B cell (primary cell): ENCODE measurements at regions not wholly inside any gene's neighbourhood (a gene's known extent, or its start where the extent isn't known, plus 50 kb on each side); places are given as distances from the start of the nearest gene placed in this dataset.

Experiments
- ATAC-seq: fragments of 200-7000 bp; cut with Tn5 transposase; one replicate; pipeline ENCODE4 v1.10.0; 2021; ENCODE audit warnings: low read depth, mild to moderate bottlenecking, moderate number of reproducible peaks, moderate library complexity
- CTCF ChIA-PET: fragments of 350-600 bp; sonication (Branson Sonifier 250); formaldehyde crosslinking; loops from one replicate; lab custom pipeline; 2021; ENCODE audit warnings: antibody characterized with exemption, inconsistent platforms; lab: Charles Lee
- POLR2A ChIA-PET: fragments of 350-600 bp; sonication (Branson Sonifier 250); formaldehyde crosslinking; loops from one replicate; lab custom pipeline; 2021; ENCODE audit warnings: antibody characterized with exemption; lab: Charles Lee
- DNase-seq: peaks from one replicate; pipeline ENCODE4 v3.0.0; 2013
- H2AFZ ChIP-seq: 2 replicates; pipeline ENCODE4 v1.6.1; 2012; ENCODE audit warnings: mild to moderate bottlenecking, low read depth, low read length; ENCODE audit not compliant: insufficient read depth, poor library complexity, severe bottlenecking
- H3K27ac ChIP-seq, 2 donors: 1 replicate in 1 of 2; 2 replicates in 1 of 2; pipeline ENCODE4 v1.5.1; 2012 to 2013; ENCODE audit warnings: low read length in 2 of 2, mild to moderate bottlenecking in 2 of 2, moderate library complexity in 1 of 2
- H3K27me3 ChIP-seq, 4 experiments: fragments of 200-600 bp in 1 of 4; sonication (generic) in 1 of 4; replicated peaks in 1 of 4; 1 replicate in 2 of 4; 2 replicates in 2 of 4; pipeline versions ENCODE4 v1.6.1 to v1.7.0; 2013 to 2016; ENCODE audit warnings: low read length in 3 of 4, mild to moderate bottlenecking in 2 of 4, mixed read lengths in 1 of 4, moderate library complexity in 1 of 4; ENCODE audit not compliant: insufficient read depth in 4 of 4, control insufficient read depth in 3 of 4; ENCODE audit errors: control extremely low read depth in 1 of 4
- H3K36me3 ChIP-seq, 2 experiments: replicated peaks in 1 of 2; 1 replicate in 1 of 2; 2 replicates in 1 of 2; pipeline versions ENCODE4 v1.6.1 to v1.7.1; 2013; ENCODE audit warnings: low read length in 1 of 2; ENCODE audit not compliant: insufficient read depth in 2 of 2, control insufficient read depth in 1 of 2; ENCODE audit errors: control extremely low read depth in 1 of 2, extremely low read depth in 1 of 2
- H3K4me1 ChIP-seq, 2 donors: fragments of 200-600 bp in 1 of 2; sonication (generic) in 1 of 2; 1 replicate in 1 of 2; 2 replicates in 1 of 2; pipeline versions ENCODE4 v1.5.1 to v1.6.1; 2013 to 2017; ENCODE audit warnings: low read length in 2 of 2; ENCODE audit not compliant: control insufficient read depth in 2 of 2, insufficient read depth in 2 of 2
- H3K4me2 ChIP-seq: replicated peaks from 2 replicates; pipeline ENCODE3; 2012; ENCODE audit warnings: mild to moderate bottlenecking, low read depth, low read length; ENCODE audit not compliant: poor library complexity, severe bottlenecking
- H3K4me3 ChIP-seq, 5 experiments: fragments of 200-600 bp in 1 of 5; sonication (generic) in 1 of 5; 1 replicate in 3 of 5; 2 replicates in 2 of 5; pipeline versions ENCODE4 v1.5.1 to v1.7.0; 2011 to 2016; ENCODE audit warnings: low read length in 4 of 5, mild to moderate bottlenecking in 4 of 5, low read depth in 2 of 5, control low read depth in 1 of 5, moderate library complexity in 1 of 5; ENCODE audit not compliant: insufficient read depth in 1 of 5; ENCODE audit errors: control extremely low read depth in 1 of 5, extremely low read depth in 1 of 5
- H3K79me2 ChIP-seq: fragments of 200-600 bp; sonication (generic); one replicate; pipeline ENCODE4 v1.6.0; 2016; ENCODE audit warnings: low read length; ENCODE audit not compliant: control insufficient read depth, insufficient read depth
- H3K9ac ChIP-seq: fragments of 200-600 bp; sonication (generic); 2 replicates; pipeline ENCODE4 v1.6.1; 2017; ENCODE audit warnings: mild to moderate bottlenecking, low read length, moderate library complexity
- H3K9me3 ChIP-seq, 3 donors: one replicate each; pipeline versions ENCODE4 v1.6.1 to v1.7.1; 2013; ENCODE audit warnings: low read length in 2 of 3; ENCODE audit not compliant: control insufficient read depth in 2 of 3, insufficient read depth in 1 of 3; ENCODE audit errors: control extremely low read depth in 1 of 3
- H4K20me1 ChIP-seq: 2 replicates; pipeline ENCODE4 v1.6.0; 2012; ENCODE audit warnings: mild to moderate bottlenecking, low read length; ENCODE audit not compliant: insufficient read depth, control insufficient read depth, poor library complexity, severe bottlenecking
- H3K27ac Mint-ChIP-seq: one replicate; pipeline ENCODE4 v1.8.0; 2021; ENCODE audit warnings: mixed read lengths
- H3K27me3 Mint-ChIP-seq: one replicate; pipeline ENCODE4 v1.8.0; 2021; ENCODE audit warnings: mixed read lengths
- H3K4me1 Mint-ChIP-seq: one replicate; pipeline ENCODE4 v1.8.0; 2021; ENCODE audit warnings: mixed read lengths
- H3K4me3 Mint-ChIP-seq: one replicate; pipeline ENCODE4 v1.8.0; 2021; ENCODE audit warnings: mixed read lengths
- H3K9me3 Mint-ChIP-seq: one replicate; pipeline ENCODE4 v1.8.0; 2022; ENCODE audit warnings: mixed read lengths; ENCODE audit not compliant: insufficient read depth
- EZH2 ChIP-seq: IDR thresholded peaks from 2 replicates; pipeline ENCODE4 v1.6.1; 2012; ENCODE audit warnings: borderline replicate concordance, low read depth, mild to moderate bottlenecking, moderate library complexity, low read length; ENCODE audit not compliant: insufficient read depth, poor library complexity, severe bottlenecking
- WGBS: methylation state at CpG from one replicate; pipeline ENCODE4 v1.1.5; 2013; ENCODE audit warnings: missing lambda C conversion rate; ENCODE audit not compliant: insufficient coverage; 5-methylcytosine and 5-hydroxymethylcytosine counted together
- intact Hi-C: fragments of 100-400 bp; cut with micrococcal nuclease; formaldehyde crosslinking; loops from one replicate; pipeline ENCODE4 v1.10.0; 2022
- TF ChIP-seq, protein P1 (sequence below): fragments of 200-600 bp; IDR thresholded peaks from one replicate; pipeline ENCODE4 v1.8.0; 2022; ENCODE audit warnings: antibody characterized with exemption, mild to moderate bottlenecking

- no peaks in the 10 kb centered on the region for H3K27me3 Mint-ChIP-seq
- H3K4me1 Mint-ChIP-seq = no peaks in the 10 kb centered on the region
- Histone ChIP-seq H3K4me1 (no peaks in the 10 kb centered on the region), H3K27me3 (no peaks in the 10 kb centered on the region), H3K4me3 (no peak overlapping the region), H4K20me1 (no peaks in the 10 kb centered on the region), H3K9me3 (no peaks in the 10 kb centered on the region), H2AFZ (no peak overlapping the region), H3K79me2 (no peaks in the 10 kb centered on the region), H3K36me3 (no peaks in the 10 kb centered on the region), H3K9ac (no peak overlapping the region), H3K27ac (no peak overlapping the region), H3K4me2 (no peak overlapping the region)
- no peak for ATAC-seq
- no CpG with 5 or more reads among the region's 1 CpG for WGBS
- CTCF ChIA-PET = no interaction called here
- intact Hi-C loops = no loop called here
- no peak for DNase-seq
- POLR2A ChIA-PET = no interaction called here
- H3K9me3 Mint-ChIP-seq = no peaks in the 10 kb centered on the region
- TF ChIP-seq EZH2 = no peak
- TF ChIP-seq, protein P1, sequence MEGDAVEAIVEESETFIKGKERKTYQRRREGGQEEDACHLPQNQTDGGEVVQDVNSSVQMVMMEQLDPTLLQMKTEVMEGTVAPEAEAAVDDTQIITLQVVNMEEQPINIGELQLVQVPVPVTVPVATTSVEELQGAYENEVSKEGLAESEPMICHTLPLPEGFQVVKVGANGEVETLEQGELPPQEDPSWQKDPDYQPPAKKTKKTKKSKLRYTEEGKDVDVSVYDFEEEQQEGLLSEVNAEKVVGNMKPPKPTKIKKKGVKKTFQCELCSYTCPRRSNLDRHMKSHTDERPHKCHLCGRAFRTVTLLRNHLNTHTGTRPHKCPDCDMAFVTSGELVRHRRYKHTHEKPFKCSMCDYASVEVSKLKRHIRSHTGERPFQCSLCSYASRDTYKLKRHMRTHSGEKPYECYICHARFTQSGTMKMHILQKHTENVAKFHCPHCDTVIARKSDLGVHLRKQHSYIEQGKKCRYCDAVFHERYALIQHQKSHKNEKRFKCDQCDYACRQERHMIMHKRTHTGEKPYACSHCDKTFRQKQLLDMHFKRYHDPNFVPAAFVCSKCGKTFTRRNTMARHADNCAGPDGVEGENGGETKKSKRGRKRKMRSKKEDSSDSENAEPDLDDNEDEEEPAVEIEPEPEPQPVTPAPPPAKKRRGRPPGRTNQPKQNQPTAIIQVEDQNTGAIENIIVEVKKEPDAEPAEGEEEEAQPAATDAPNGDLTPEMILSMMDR = no peak
- no peak overlapping the region for H3K27ac Mint-ChIP-seq
- no peak overlapping the region for H3K4me3 Mint-ChIP-seq
These were observed 1299.3 kb upstream of the GJE1 start for GRCh38 chr6:140833408-140833807.

DNA sequence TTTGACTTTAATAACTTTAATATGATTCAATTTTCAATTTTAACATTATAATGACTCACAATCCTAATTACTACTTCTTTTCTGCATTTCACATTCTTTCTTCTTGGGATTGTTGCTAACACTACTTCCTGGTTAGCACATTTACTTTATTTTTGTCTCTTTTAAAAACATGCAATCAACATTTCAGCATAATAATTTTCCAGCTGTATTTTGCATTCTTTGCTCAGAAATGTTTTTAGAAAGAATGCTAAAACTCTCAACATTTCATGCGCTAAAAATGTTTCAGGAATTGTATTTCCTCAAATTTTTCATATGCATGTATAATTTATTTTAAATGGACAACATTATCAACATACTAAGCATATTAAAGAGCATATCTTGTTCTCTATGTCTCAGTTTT is 1302.1 kb upstream of the GJE1 start:
- no peaks in the 10 kb centered on the region for H4K20me1 ChIP-seq
- CTCF ChIA-PET = no interaction called here
- no peaks in the 10 kb centered on the region for H3K36me3 ChIP-seq
- WGBS = no CpG with 5 or more reads among the region's 1 CpG
- DNase-seq (no peak), ATAC-seq (no peak)
- H3K9me3 Mint-ChIP-seq = no peaks in the 10 kb centered on the region
- no peak overlapping the region for H3K4me3 ChIP-seq
- TF ChIP-seq EZH2 = no peak
- TF ChIP-seq, protein P1 = no peak
- H3K27ac Mint-ChIP-seq = no peak overlapping the region
- H3K4me1 Mint-ChIP-seq = no peaks in the 10 kb centered on the region
- no peaks in the 10 kb centered on the region for H3K27me3 Mint-ChIP-seq
- H3K9ac ChIP-seq = no peak overlapping the region
- no peaks in the 10 kb centered on the region for H3K79me2 ChIP-seq
- no peaks in the 10 kb centered on the region for H3K27me3 ChIP-seq
- H3K4me2 ChIP-seq = no peak overlapping the region
- no peak overlapping the region for H2AFZ ChIP-seq
- no peaks in the 10 kb centered on the region for H3K4me1 ChIP-seq
- no peak overlapping the region for H3K27ac ChIP-seq
- intact Hi-C loops = no loop called here
- no peak overlapping the region for H3K4me3 Mint-ChIP-seq
- POLR2A ChIA-PET = no interaction called here
- H3K9me3 ChIP-seq = no peaks in the 10 kb centered on the region
